ENCODE measurements at regions not wholly inside any gene's neighbourhood (a gene's known extent, or its start where the extent isn't known, plus 50 kb on each side); places are given as distances from the start of the nearest gene placed in this dataset.
A peak's percentile ranks its signal among the peaks of the same experiment; 100 is the strongest.

- POLR2A ChIA-PET = no interaction called here
- no peak for ATAC-seq (ENCODE audit: low read depth)
- Mint-ChIP-seq H3K27me3 (no peaks in the 10 kb centered on the region), H3K36me3 (no peaks in the 10 kb centered on the region), H3K4me3 (no peak overlapping the region), H3K27ac (no peak overlapping the region), H3K9me3 (no peaks in the 10 kb centered on the region), H3K4me1 (no peaks in the 10 kb centered on the region)
- no peak for DNase-seq
These were observed 931.0 kb downstream of the NCAM2 start for GRCh38 chr21:21929226-21929625.

DNA sequence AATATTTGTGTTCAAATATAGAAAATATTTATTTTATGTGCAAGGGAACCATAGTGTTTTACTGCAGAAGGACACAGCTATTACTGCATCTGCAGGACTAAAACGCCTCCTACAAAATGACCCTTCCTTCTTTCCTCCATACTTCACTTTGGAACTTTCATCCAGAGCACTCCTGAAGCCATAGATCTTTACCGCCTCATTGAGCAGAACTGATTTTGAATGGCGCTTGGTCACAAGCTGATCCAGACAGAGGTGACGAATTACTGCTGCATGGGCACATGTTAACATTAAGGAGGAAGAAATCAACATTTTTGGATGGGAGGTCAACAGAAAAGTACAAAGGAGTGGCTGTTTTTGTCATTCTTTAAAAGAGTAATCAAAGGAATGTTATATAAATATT lies 931.6 kb downstream of the NCAM2 start:
- no peak overlapping the region for H3K27ac Mint-ChIP-seq
- DNase-seq = no peak
- no peaks in the 10 kb centered on the region for H3K27me3 Mint-ChIP-seq
- H3K9me3 Mint-ChIP-seq = no peaks in the 10 kb centered on the region
- ATAC-seq (ENCODE audit: low read depth) = no peak
- no peaks in the 10 kb centered on the region for H3K4me1 Mint-ChIP-seq
- H3K4me3 Mint-ChIP-seq = no peak overlapping the region
- H3K36me3 Mint-ChIP-seq = no peaks in the 10 kb centered on the region
- POLR2A ChIA-PET = no interaction called here

DNA sequence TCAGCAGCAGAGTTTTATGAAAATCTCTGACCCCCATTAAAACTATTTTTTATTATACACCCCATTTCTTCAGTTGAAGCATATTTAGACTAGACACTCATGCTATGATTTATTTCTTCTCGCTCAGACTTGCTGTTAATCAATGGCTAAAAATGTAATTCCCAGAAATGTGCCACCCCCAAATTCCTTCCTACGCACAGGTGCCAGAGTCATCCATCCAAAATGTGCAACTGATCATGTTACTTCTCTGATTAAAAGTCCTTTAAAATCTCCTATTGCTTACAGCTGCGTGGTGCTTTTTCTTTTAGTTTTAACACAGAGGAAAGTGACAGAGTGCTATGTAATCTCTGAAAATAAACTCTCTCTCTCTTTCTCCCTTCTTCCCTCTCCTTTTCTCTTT lies 954.4 kb downstream of the NCAM2 start:
- POLR2A ChIA-PET = no interaction called here
- H3K4me3 Mint-ChIP-seq = no peak overlapping the region
- DNase-seq = no peak
- no peaks in the 10 kb centered on the region for H3K4me1 Mint-ChIP-seq
- peaks cover 5% of the 10 kb centered on the region for H3K9me3 Mint-ChIP-seq
- no peaks in the 10 kb centered on the region for H3K36me3 Mint-ChIP-seq
- no peaks in the 10 kb centered on the region for H3K27me3 Mint-ChIP-seq
- H3K27ac Mint-ChIP-seq = no peak overlapping the region
- no peak for ATAC-seq (ENCODE audit: low read depth)

DNA sequence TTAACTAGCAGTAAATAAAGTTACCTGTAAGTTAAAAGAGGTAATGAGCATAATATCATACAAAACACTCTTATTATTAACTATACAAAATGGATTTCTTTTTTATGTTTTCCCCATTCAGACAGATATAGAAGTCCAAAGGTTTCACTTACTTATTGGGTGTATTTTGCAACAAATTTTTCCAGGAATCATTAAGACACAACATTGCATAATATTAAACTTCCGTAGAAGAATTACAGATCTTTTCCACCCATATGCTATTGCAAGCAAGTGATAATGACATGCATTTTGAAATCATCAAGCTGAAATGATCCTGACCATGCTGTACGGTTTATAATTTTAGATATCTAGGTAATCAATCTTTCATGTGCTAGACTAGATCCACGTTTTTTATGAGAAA lies 957.0 kb downstream of the NCAM2 start:
- Mint-ChIP-seq H3K27ac (no peak overlapping the region), H3K4me1 (no peaks in the 10 kb centered on the region), H3K9me3 (peaks cover 4% of the 10 kb centered on the region), H3K4me3 (no peak overlapping the region), H3K27me3 (no peaks in the 10 kb centered on the region), H3K36me3 (no peaks in the 10 kb centered on the region)
- no peak for DNase-seq
- ATAC-seq (ENCODE audit: low read depth) = no peak
- POLR2A ChIA-PET = no interaction called here

DNA sequence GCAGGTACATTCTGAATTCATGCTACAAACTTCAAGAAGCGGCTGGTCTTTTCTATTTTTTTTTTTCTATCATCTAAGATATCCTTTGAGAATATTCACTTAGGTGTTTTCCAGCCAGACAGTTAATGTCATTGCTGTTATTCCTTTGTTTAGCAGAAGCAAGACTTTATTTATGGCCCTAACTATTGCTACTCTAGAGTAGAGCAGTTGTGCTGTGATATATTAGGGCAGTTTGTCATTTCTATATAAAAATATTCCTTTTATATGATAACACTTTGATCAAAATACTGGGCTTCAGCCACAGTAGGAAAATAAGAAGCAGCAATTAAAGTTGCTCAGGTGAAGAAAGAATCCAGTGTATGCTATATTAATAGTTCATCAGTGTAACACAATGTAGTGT lies 959.3 kb downstream of the NCAM2 start:
- H3K4me3 Mint-ChIP-seq = no peak overlapping the region
- DNase-seq (no peak), ATAC-seq (ENCODE audit: low read depth) (no peak)
- POLR2A ChIA-PET = no interaction called here
- no peaks in the 10 kb centered on the region for H3K36me3 Mint-ChIP-seq
- H3K4me1 Mint-ChIP-seq = no peaks in the 10 kb centered on the region
- no peaks in the 10 kb centered on the region for H3K9me3 Mint-ChIP-seq
- no peak overlapping the region for H3K27ac Mint-ChIP-seq
- no peaks in the 10 kb centered on the region for H3K27me3 Mint-ChIP-seq

DNA sequence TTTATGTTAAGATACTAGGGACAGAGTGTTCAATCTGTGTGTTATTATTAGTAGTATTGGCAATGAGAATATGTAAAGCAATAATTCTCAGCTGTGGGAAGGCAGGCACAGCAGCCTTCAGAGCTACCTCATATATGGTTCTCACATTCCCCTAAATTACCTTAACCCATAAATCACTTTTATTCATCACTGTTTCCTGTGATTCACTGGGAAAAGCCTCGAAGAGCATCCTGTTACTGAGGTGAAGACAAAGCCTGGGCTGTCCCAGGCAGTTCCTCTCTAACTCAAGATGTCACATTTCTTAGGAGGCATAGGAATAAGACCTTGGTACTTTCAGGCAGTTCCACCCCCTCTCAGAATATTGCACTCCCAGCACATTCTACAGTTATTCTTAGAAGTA lies 965.7 kb downstream of the NCAM2 start:
- Mint-ChIP-seq H3K4me1 (no peaks in the 10 kb centered on the region), H3K27me3 (no peaks in the 10 kb centered on the region), H3K27ac (no peak overlapping the region), H3K36me3 (no peaks in the 10 kb centered on the region), H3K9me3 (peaks cover 3% of the 10 kb centered on the region), H3K4me3 (no peak overlapping the region)
- no peak for ATAC-seq (ENCODE audit: low read depth)
- DNase-seq = no peak
- POLR2A ChIA-PET = no interaction called here

DNA sequence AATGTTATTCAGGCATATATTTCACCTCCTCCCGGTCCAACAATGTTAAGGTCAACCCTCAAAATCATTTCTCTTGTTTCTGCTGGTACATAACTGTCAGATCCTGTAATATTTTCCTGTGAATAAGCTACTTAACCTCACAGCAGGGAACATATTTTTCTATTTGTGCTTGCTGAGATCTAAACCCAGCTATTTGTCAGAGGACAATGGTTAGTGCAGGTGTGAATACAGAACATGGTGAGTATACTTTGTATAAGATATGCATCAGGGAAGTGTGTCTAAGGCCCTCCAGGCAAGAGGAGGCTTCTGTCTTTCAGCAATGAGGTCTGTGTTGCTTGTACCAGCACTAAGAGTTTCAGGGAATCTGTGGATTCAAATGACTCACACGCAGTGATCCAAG lies 970.6 kb downstream of the NCAM2 start:
- Mint-ChIP-seq H3K4me1 (no peaks in the 10 kb centered on the region), H3K4me3 (no peak overlapping the region), H3K27ac (no peak overlapping the region), H3K36me3 (no peaks in the 10 kb centered on the region), H3K9me3 (peaks cover 4% of the 10 kb centered on the region), H3K27me3 (no peaks in the 10 kb centered on the region)
- ATAC-seq (ENCODE audit: low read depth) = no peak
- DNase-seq = no peak
- POLR2A ChIA-PET = no interaction called here

DNA sequence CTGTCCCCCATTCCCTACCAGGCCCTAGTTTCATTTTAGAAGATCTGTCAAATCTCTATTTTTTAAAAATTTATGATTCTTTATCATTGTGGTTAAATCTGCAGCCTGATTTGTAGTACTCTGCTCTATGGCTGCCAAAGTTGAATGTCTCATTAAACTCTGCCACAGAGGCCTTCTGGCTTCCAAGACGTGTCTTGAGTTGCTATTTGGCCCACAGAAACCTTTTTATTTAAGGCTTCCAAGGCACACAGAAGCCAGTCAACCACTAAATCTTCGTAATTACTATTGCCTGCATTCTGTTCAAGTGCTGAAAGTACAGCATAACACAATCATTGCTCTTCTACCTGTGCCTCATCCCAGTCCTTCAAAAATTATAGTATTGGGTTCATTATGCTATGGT lies 971.0 kb downstream of the NCAM2 start:
- H3K27ac Mint-ChIP-seq = no peak overlapping the region
- H3K9me3 Mint-ChIP-seq = peaks cover 4% of the 10 kb centered on the region
- no peaks in the 10 kb centered on the region for H3K36me3 Mint-ChIP-seq
- POLR2A ChIA-PET = no interaction called here
- no peaks in the 10 kb centered on the region for H3K4me1 Mint-ChIP-seq
- DNase-seq = no peak
- ATAC-seq (ENCODE audit: low read depth) = no peak
- no peaks in the 10 kb centered on the region for H3K27me3 Mint-ChIP-seq
- H3K4me3 Mint-ChIP-seq = no peak overlapping the region

- Mint-ChIP-seq H3K27ac (no peak overlapping the region), H3K4me3 (no peak overlapping the region), H3K27me3 (no peaks in the 10 kb centered on the region), H3K36me3 (no peaks in the 10 kb centered on the region), H3K9me3 (peaks cover 2% of the 10 kb centered on the region), H3K4me1 (no peaks in the 10 kb centered on the region)
- POLR2A ChIA-PET = no interaction called here
- ATAC-seq (ENCODE audit: low read depth) (no peak), DNase-seq (no peak)
These were observed 973.2 kb downstream of the NCAM2 start for GRCh38 chr21:21971384-21971783.

DNA sequence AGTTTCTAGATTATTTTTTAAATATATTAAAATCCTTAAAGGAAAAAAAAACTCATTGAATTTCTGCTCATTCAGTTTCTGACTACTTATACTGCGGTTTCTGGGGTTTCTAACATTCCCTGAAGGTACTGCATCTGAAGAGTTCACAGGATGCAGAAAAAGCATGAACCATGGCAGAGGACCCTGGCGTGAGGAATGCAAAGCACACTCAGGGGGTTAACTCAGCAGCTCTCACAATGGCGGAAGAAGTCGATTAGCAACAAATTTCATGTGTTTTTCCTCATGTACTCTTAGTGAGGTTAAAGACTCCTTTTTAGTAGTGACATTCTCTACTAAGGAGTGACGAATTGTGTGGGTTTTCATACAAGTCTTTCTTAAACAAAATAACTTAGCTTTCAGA lies 975.6 kb downstream of the NCAM2 start:
- no peaks in the 10 kb centered on the region for H3K27me3 Mint-ChIP-seq
- no peaks in the 10 kb centered on the region for H3K4me1 Mint-ChIP-seq
- no peak overlapping the region for H3K27ac Mint-ChIP-seq
- H3K9me3 Mint-ChIP-seq = peaks cover 2% of the 10 kb centered on the region
- POLR2A ChIA-PET = interaction anchor here (0.6 kb wide), 1 partner anchor 326 kb away, joined by 3 read pairs; no protein-coding TSS in a partner anchor
- DNase-seq (no peak), ATAC-seq (ENCODE audit: low read depth) (no peak)
- no peak overlapping the region for H3K4me3 Mint-ChIP-seq
- no peaks in the 10 kb centered on the region for H3K36me3 Mint-ChIP-seq

GRCh38 chr21:21996891-21997290 lies 998.7 kb downstream of the NCAM2 start:
- H3K27me3 Mint-ChIP-seq = no peaks in the 10 kb centered on the region
- POLR2A ChIA-PET = no interaction called here
- no peaks in the 10 kb centered on the region for H3K36me3 Mint-ChIP-seq
- H3K9me3 Mint-ChIP-seq = peaks cover 8% of the 10 kb centered on the region
- peaks cover 12% of the 10 kb centered on the region for H3K4me1 Mint-ChIP-seq
- ATAC-seq (ENCODE audit: low read depth) (no peak), DNase-seq (no peak)
- H3K4me3 Mint-ChIP-seq = no peak overlapping the region
- no peak overlapping the region for H3K27ac Mint-ChIP-seq

DNA sequence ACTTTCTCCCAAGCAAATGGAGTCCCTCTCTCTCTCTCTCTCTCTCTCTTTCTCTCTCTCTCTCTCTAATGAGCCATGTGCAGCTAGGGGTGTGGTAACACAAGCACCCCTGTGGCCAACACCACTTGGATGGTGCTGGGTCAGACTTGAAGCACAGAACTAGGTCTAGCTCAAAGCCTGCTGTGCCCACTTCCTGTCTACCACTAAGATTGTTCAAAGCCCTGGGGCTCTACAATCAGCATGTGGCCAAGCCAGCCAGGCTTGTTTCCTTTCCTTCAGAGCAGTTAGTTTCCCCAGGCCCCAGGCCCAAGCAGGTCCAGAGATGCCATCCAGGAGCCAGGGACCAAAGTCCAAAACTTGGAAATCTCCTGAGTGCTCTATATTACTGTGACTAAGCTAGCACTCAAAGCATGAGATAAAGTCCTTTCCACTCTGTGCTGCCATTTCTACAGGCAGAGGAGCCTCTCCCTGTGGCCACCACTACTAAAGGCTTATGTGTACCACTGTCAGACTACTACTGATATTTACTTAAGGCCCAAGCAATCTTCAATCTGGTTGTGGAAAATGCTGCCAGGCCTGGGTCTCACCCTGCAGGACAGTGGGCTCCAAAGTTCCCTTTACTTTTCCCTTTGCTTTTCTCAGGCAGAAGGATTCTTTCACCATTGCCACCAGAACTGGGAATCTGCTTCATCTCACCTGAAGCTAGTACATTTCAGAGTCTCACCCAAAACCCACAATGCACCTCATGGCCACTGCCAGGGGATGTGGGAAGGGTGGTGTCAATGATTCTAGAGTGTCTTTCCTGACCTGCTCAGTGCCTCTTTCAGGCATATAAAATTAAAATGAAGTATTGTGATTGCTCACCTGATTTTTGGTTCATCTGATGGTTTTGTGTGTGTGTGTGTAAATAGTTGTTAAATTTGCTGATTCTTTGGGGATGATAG lies 999.5 kb downstream of the NCAM2 start:
- ATAC-seq (ENCODE audit: low read depth) = peak; percentile 90
- Mint-ChIP-seq H3K27me3 (no peaks in the 10 kb centered on the region), H3K4me3 (no peak overlapping the region), H3K4me1 (peaks cover 12% of the 10 kb centered on the region), H3K27ac (peak overlapping the region; percentile 36), H3K9me3 (peaks cover 8% of the 10 kb centered on the region), H3K36me3 (no peaks in the 10 kb centered on the region)
- peak; percentile 26 for DNase-seq
- POLR2A ChIA-PET = no interaction called here

GRCh38 chr21:22019766-22020165 lies 1021.6 kb downstream of the NCAM2 start:
- H3K4me1 Mint-ChIP-seq = no peaks in the 10 kb centered on the region
- no peak overlapping the region for H3K4me3 Mint-ChIP-seq
- POLR2A ChIA-PET = no interaction called here
- H3K27ac Mint-ChIP-seq = no peak overlapping the region
- ATAC-seq (ENCODE audit: low read depth) (no peak), DNase-seq (no peak)
- H3K9me3 Mint-ChIP-seq = peaks cover 9% of the 10 kb centered on the region
- H3K36me3 Mint-ChIP-seq = no peaks in the 10 kb centered on the region
- no peaks in the 10 kb centered on the region for H3K27me3 Mint-ChIP-seq

DNA sequence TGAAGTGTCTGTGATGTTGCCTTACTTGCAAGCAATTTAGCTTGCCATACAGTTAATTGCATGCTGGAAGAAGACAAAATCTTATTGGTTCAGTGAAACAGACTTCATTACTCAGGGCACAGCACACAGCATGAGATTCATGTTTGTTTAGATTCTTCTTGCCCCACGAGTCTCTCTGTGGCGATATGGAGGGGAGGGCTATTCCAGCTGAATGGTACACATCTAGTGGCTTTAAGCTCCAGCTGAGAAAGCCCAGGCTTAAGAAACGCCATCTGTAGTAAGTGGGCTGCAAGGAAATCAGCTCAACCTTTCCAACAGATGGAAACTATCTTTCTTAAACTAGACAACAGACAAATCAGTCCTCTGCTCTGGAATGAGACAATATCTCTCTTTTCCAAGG lies 1022.0 kb downstream of the NCAM2 start:
- DNase-seq (no peak), ATAC-seq (ENCODE audit: low read depth) (no peak)
- no peaks in the 10 kb centered on the region for H3K27me3 Mint-ChIP-seq
- H3K9me3 Mint-ChIP-seq = peaks cover 8% of the 10 kb centered on the region
- no peaks in the 10 kb centered on the region for H3K36me3 Mint-ChIP-seq
- no peak overlapping the region for H3K27ac Mint-ChIP-seq
- no peak overlapping the region for H3K4me3 Mint-ChIP-seq
- no peaks in the 10 kb centered on the region for H3K4me1 Mint-ChIP-seq
- POLR2A ChIA-PET = no interaction called here
